ENCODE measurements at regions not wholly inside any gene's neighbourhood (a gene's known extent, or its start where the extent isn't known, plus 50 kb on each side); places are given as distances from the start of the nearest gene placed in this dataset.

GRCh38 chr4:1553365-1553764 lies 130.7 kb downstream of the FAM53A start:
- DNase-seq (no peak), ATAC-seq (ENCODE audit: insufficient read depth, low FRiP score) (no peak)
- H3K9ac ChIP-seq (ENCODE audit: insufficient read depth in 1 of 2, low read length in 2 of 2), result no peak overlapping the region
- 78 to 85% methylated on average over 18 of the region's 18 CpGs for WGBS, 2 donors
- H3K4me1 ChIP-seq (ENCODE audit: control insufficient read depth in 5 of 5, insufficient read depth in 5 of 5, low read length in 5 of 5), result peaks cover 0 to 5% (median 0%) of the 10 kb centered on the region in 5 donors
- H3K27ac ChIP-seq (ENCODE audit: low read depth in 1 of 2, low read length in 1 of 2), result no peak overlapping the region
- H3K4me3 ChIP-seq, result no peak overlapping the region
- H3K27me3 ChIP-seq (ENCODE audit: control insufficient read depth in 3 of 3, insufficient read depth in 3 of 3, low read length in 2 of 3), result peaks cover 3 to 29% (median 3%) of the 10 kb centered on the region in 3 donors
- peaks cover 0 to 2% (median 0%) of the 10 kb centered on the region in 4 donors for H3K9me3 ChIP-seq (ENCODE audit: control insufficient read depth in 4 of 4, insufficient read depth in 3 of 4, low read length in 3 of 4)
- TF ChIP-seq CTCF (IDR thresholded peaks at IDR 0.05; ENCODE audit: control extremely low read depth, extremely low read depth), result no peak
- peaks cover 0 to 1% (median 0%) of the 10 kb centered on the region in 4 donors for H3K36me3 ChIP-seq (ENCODE audit: control insufficient read depth in 4 of 4, insufficient read depth in 4 of 4, low read length in 4 of 4)

GRCh38 chr4:1552451-1552850 lies 131.7 kb downstream of the FAM53A start:
- H3K4me1 ChIP-seq (ENCODE audit: control insufficient read depth in 5 of 5, insufficient read depth in 5 of 5, low read length in 5 of 5), result peaks cover 0 to 5% (median 0%) of the 10 kb centered on the region in 5 donors
- TF ChIP-seq CTCF (IDR thresholded peaks at IDR 0.05; ENCODE audit: control extremely low read depth, extremely low read depth), result no peak
- ATAC-seq (ENCODE audit: insufficient read depth, low FRiP score) (no peak), DNase-seq (no peak)
- no peak overlapping the region for H3K9ac ChIP-seq (ENCODE audit: insufficient read depth in 1 of 2, low read length in 2 of 2)
- H3K27me3 ChIP-seq (ENCODE audit: control insufficient read depth in 3 of 3, insufficient read depth in 3 of 3, low read length in 2 of 3), result peaks cover 3 to 27% (median 6%) of the 10 kb centered on the region in 3 donors
- 77 to 85% methylated on average over 17 of the region's 17 CpGs for WGBS, 2 donors
- H3K9me3 ChIP-seq (ENCODE audit: control insufficient read depth in 4 of 4, insufficient read depth in 3 of 4, low read length in 3 of 4), result peaks cover 0 to 2% (median 0%) of the 10 kb centered on the region in 4 donors
- no peak overlapping the region for H3K4me3 ChIP-seq
- H3K27ac ChIP-seq (ENCODE audit: low read depth in 1 of 2, low read length in 1 of 2), result no peak overlapping the region
- H3K36me3 ChIP-seq (ENCODE audit: control insufficient read depth in 4 of 4, insufficient read depth in 4 of 4, low read length in 4 of 4), result peaks cover 0 to 1% (median 0%) of the 10 kb centered on the region in 4 donors

GRCh38 chr4:1551211-1551610 lies 132.9 kb downstream of the FAM53A start:
- H3K4me1 ChIP-seq (ENCODE audit: control insufficient read depth in 5 of 5, insufficient read depth in 5 of 5, low read length in 5 of 5), result peaks cover 0 to 5% (median 0%) of the 10 kb centered on the region in 5 donors
- H3K27me3 ChIP-seq (ENCODE audit: control insufficient read depth in 3 of 3, insufficient read depth in 3 of 3, low read length in 2 of 3), result peaks cover 3 to 20% (median 3%) of the 10 kb centered on the region in 3 donors
- no peak for DNase-seq
- peaks cover 0 to 2% (median 0%) of the 10 kb centered on the region in 4 donors for H3K9me3 ChIP-seq (ENCODE audit: control insufficient read depth in 4 of 4, insufficient read depth in 3 of 4, low read length in 3 of 4)
- TF ChIP-seq CTCF (IDR thresholded peaks at IDR 0.05; ENCODE audit: control extremely low read depth, extremely low read depth), result no peak
- H3K36me3 ChIP-seq (ENCODE audit: control insufficient read depth in 4 of 4, insufficient read depth in 4 of 4, low read length in 4 of 4), result peaks cover 0 to 1% (median 0%) of the 10 kb centered on the region in 4 donors
- H3K27ac ChIP-seq (ENCODE audit: low read depth in 1 of 2, low read length in 1 of 2), result no peak overlapping the region
- 94 to 95% methylated on average over 6 of the region's 6 CpGs for WGBS, 2 donors
- H3K9ac ChIP-seq (ENCODE audit: insufficient read depth in 1 of 2, low read length in 2 of 2), result no peak overlapping the region
- no peak for ATAC-seq (ENCODE audit: insufficient read depth, low FRiP score)
- H3K4me3 ChIP-seq, result no peak overlapping the region
